ENCODE measurements at regions not wholly inside any gene's neighbourhood (a gene's known extent, or its start where the extent isn't known, plus 50 kb on each side); places are given as distances from the start of the nearest gene placed in this dataset.

DNA sequence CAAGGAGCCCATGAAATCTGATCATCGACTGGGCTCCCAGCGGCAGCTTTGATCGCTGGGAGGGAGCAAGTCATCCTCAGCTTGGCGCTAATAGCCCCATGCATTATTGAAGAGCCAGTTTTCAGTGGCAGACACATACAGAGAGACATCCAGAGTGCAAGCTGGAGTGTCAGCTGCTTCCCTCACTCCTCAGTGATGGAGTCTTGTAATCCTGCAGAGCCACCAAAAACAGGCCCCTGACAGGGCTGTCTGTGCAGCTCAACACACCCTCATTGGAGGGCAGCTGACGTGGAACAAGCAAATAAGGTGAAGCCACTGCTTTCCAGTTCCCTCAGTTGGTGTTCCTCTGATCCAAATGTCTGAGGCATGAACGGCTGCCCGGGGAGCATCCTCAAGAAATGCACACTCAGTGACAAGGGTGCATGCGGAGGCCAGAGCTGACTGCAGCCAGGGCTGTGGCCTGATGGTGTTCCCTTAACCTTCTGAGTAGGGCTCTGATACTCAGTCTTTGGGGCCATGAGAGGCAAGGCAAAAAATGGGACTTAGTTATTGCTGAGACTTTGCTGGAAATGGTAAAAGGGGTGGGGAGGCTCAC, 97.4 kb downstream of the RHOB start:
- TF ChIP-seq, protein P1, sequence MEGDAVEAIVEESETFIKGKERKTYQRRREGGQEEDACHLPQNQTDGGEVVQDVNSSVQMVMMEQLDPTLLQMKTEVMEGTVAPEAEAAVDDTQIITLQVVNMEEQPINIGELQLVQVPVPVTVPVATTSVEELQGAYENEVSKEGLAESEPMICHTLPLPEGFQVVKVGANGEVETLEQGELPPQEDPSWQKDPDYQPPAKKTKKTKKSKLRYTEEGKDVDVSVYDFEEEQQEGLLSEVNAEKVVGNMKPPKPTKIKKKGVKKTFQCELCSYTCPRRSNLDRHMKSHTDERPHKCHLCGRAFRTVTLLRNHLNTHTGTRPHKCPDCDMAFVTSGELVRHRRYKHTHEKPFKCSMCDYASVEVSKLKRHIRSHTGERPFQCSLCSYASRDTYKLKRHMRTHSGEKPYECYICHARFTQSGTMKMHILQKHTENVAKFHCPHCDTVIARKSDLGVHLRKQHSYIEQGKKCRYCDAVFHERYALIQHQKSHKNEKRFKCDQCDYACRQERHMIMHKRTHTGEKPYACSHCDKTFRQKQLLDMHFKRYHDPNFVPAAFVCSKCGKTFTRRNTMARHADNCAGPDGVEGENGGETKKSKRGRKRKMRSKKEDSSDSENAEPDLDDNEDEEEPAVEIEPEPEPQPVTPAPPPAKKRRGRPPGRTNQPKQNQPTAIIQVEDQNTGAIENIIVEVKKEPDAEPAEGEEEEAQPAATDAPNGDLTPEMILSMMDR (IDR thresholded peaks at IDR 0.05) = no peak
- TF ChIP-seq POLR2A (IDR thresholded peaks at IDR 0.05) = no peak
